ENCODE measurements at regions not wholly inside any gene's neighbourhood (a gene's known extent, or its start where the extent isn't known, plus 50 kb on each side); places are given as distances from the start of the nearest gene placed in this dataset.
"Not testable (repeated sequence)": the region's sequence is repeated elsewhere in the genome, so short reads cannot be mapped to it uniquely, and the experiment has no call there.

DNA sequence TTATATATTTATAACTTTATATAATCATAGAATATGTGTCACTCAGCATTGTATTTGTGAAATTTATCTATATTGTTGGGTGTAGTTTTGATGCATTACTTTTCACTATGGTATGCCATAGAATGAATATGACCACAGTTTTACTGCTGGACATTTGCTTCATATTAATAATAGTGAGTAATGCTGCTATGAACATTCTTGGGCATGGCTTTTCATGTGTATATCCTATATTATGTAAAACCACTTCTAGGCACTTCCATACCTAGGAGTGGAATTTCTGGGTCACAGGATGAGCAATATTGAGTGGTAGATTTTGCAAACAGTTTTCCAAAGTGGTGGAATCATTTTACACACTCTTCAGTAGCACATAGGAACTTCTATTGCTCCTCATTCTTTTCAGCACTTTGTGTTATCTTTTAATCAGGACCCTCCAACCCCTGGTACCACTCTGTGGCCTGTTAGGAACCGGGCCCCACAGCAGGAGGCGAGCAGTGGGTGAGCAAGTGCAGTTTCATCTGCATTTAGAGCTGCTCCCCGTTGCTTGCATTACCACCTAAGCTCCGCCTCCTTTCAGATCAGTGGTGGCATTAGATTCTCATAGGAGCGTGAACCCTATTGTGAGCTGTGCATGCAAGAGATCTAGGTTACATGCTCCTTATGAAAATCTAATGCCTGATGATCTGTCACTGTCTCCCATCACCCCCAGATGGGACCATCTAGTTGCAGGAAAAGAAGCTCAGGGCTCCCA lies 56.0 kb upstream of the CNIH3 start:
- no peak overlapping the region for H3K27ac Mint-ChIP-seq (ENCODE audit: unreplicated experiment)

DNA sequence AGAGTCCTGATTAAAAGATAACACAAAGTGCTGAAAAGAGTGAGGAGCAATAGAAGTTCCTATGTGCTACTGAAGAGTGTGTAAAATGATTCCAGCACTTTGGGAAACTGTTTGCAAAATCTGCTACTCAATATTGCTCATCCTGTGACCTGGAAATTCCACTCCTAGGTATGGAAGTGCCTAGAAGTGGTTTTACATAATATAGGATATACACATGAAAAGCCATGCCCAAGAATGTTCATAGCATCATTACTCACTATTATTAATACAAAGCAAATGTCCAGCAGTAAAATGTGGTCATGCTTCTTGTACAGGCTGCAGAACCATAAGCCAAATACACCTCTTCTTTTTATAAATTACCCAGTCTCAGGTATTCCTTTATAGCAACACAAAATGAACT lies 53.2 kb upstream of the CNIH3 start:
- not testable (repeated sequence) for FAIRE-seq; H3K79me2 ChIP-seq (ENCODE audit: insufficient read depth, low read length); H3K36me3 ChIP-seq (ENCODE audit: insufficient read depth, low read length); H3K9me3 Mint-ChIP-seq (ENCODE audit: unreplicated experiment); H3K36me3 Mint-ChIP-seq (ENCODE audit: low read depth, unreplicated experiment); H3K9me3 ChIP-seq (ENCODE audit: insufficient read depth, low read depth, low read length); H4K20me1 ChIP-seq (ENCODE audit: insufficient read depth, low read length); H3K27me3 Mint-ChIP-seq (ENCODE audit: low read depth, unreplicated experiment); H3K4me3 Mint-ChIP-seq (ENCODE audit: unreplicated experiment); H3K27me3 ChIP-seq (ENCODE audit: insufficient read depth, low read length); H2AFZ ChIP-seq (ENCODE audit: low read depth, low read length); H3K4me3 ChIP-seq (ENCODE audit: insufficient read depth, low read depth, low read length); H3K27ac Mint-ChIP-seq (ENCODE audit: unreplicated experiment); H3K9ac ChIP-seq (ENCODE audit: low read length); H3K27ac ChIP-seq (ENCODE audit: low read depth, low read length)
- DNase-seq (ENCODE audit: low read depth), result peak; percentile 27
- Histone ChIP-seq H3K4me2 (ENCODE audit: low read length) (peak overlapping the region; percentile 38), H3K4me1 (ENCODE audit: insufficient read depth, low read length) (peaks cover 19% of the 10 kb centered on the region)
- peaks cover 16% of the 10 kb centered on the region for H3K4me1 Mint-ChIP-seq (ENCODE audit: low read depth, unreplicated experiment)

More for the DNA sequence above, 56.0 kb upstream of the CNIH3 start:
- Histone ChIP-seq H3K4me1 (ENCODE audit: insufficient read depth, low read length) (peaks cover 12% of the 10 kb centered on the region), H3K9me3 (ENCODE audit: insufficient read depth, low read depth, low read length) (peaks cover 2% of the 10 kb centered on the region), H3K4me2 (ENCODE audit: low read length) (no peak overlapping the region), H3K27ac (ENCODE audit: low read depth, low read length) (no peak overlapping the region), H3K4me3 (ENCODE audit: insufficient read depth, low read depth, low read length) (no peak overlapping the region), H3K36me3 (ENCODE audit: insufficient read depth, low read length) (no peaks in the 10 kb centered on the region), H2AFZ (ENCODE audit: low read depth, low read length) (no peak overlapping the region), H3K9ac (ENCODE audit: low read length) (no peak overlapping the region), H3K27me3 (ENCODE audit: insufficient read depth, low read length) (no peaks in the 10 kb centered on the region), H4K20me1 (ENCODE audit: insufficient read depth, low read length) (no peaks in the 10 kb centered on the region), H3K79me2 (ENCODE audit: insufficient read depth, low read length) (no peaks in the 10 kb centered on the region)
- DNase-seq (ENCODE audit: low read depth), result peak; percentile 25
- Mint-ChIP-seq H3K9me3 (ENCODE audit: unreplicated experiment) (peaks cover 10% of the 10 kb centered on the region), H3K4me3 (ENCODE audit: unreplicated experiment) (no peak overlapping the region), H3K27me3 (ENCODE audit: low read depth, unreplicated experiment) (no peaks in the 10 kb centered on the region), H3K36me3 (ENCODE audit: low read depth, unreplicated experiment) (peaks cover 4% of the 10 kb centered on the region), H3K4me1 (ENCODE audit: low read depth, unreplicated experiment) (peaks cover 15% of the 10 kb centered on the region)
- no peak for TF ChIP-seq EZH2 (IDR thresholded peaks at IDR 0.05; ENCODE audit: insufficient read depth, low read length)
- TF ChIP-seq, protein P1, sequence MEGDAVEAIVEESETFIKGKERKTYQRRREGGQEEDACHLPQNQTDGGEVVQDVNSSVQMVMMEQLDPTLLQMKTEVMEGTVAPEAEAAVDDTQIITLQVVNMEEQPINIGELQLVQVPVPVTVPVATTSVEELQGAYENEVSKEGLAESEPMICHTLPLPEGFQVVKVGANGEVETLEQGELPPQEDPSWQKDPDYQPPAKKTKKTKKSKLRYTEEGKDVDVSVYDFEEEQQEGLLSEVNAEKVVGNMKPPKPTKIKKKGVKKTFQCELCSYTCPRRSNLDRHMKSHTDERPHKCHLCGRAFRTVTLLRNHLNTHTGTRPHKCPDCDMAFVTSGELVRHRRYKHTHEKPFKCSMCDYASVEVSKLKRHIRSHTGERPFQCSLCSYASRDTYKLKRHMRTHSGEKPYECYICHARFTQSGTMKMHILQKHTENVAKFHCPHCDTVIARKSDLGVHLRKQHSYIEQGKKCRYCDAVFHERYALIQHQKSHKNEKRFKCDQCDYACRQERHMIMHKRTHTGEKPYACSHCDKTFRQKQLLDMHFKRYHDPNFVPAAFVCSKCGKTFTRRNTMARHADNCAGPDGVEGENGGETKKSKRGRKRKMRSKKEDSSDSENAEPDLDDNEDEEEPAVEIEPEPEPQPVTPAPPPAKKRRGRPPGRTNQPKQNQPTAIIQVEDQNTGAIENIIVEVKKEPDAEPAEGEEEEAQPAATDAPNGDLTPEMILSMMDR (IDR thresholded peaks at IDR 0.05; ENCODE audit: insufficient read depth, low read depth, low read length), result no peak
- no peak for FAIRE-seq

DNA sequence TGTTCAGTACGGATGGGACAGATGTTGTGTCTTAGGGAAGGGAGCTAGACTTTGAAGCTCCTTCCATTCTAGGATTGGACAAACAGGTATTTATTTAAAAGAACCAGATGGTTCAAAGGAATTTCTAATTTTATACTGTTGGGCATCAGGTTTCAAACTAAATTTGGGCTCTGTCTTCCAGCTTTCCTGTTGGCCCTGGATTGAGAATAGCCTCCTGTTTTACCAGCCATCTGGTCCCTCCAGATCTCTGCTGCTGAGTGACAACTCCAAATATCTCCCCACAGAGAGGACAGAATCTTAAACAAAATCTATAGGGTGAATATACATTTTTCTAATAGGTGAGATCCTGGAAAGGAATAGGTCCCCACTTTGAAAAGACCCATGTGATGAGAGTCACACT lies 52.5 kb upstream of the CNIH3 start:
- TF ChIP-seq, protein P1 (IDR thresholded peaks at IDR 0.05; ENCODE audit: insufficient read depth, low read depth, low read length), result no peak
- TF ChIP-seq EZH2 (IDR thresholded peaks at IDR 0.05; ENCODE audit: insufficient read depth, low read length), result no peak
- H3K9ac ChIP-seq (ENCODE audit: low read length), result no peak overlapping the region
- H3K27ac Mint-ChIP-seq (ENCODE audit: unreplicated experiment), result no peak overlapping the region

More for the DNA sequence above, 52.5 kb upstream of the CNIH3 start:
- no peaks in the 10 kb centered on the region for H3K36me3 ChIP-seq (ENCODE audit: insufficient read depth, low read length)
- H3K4me1 ChIP-seq (ENCODE audit: insufficient read depth, low read length), result peaks cover 19% of the 10 kb centered on the region
- H3K4me2 ChIP-seq (ENCODE audit: low read length), result no peak overlapping the region
- FAIRE-seq (no peak), DNase-seq (ENCODE audit: low read depth) (no peak)
- Mint-ChIP-seq H3K4me3 (ENCODE audit: unreplicated experiment) (no peak overlapping the region), H3K36me3 (ENCODE audit: low read depth, unreplicated experiment) (peaks cover 4% of the 10 kb centered on the region), H3K27me3 (ENCODE audit: low read depth, unreplicated experiment) (no peaks in the 10 kb centered on the region), H3K9me3 (ENCODE audit: unreplicated experiment) (peaks cover 10% of the 10 kb centered on the region), H3K4me1 (ENCODE audit: low read depth, unreplicated experiment) (peaks cover 16% of the 10 kb centered on the region)
- H3K27ac ChIP-seq (ENCODE audit: low read depth, low read length), result no peak overlapping the region
- H4K20me1 ChIP-seq (ENCODE audit: insufficient read depth, low read length), result no peaks in the 10 kb centered on the region
- no peak overlapping the region for H3K4me3 ChIP-seq (ENCODE audit: insufficient read depth, low read depth, low read length)
- H3K9me3 ChIP-seq (ENCODE audit: insufficient read depth, low read depth, low read length), result peaks cover 2% of the 10 kb centered on the region
- no peaks in the 10 kb centered on the region for H3K79me2 ChIP-seq (ENCODE audit: insufficient read depth, low read length)
- no peaks in the 10 kb centered on the region for H3K27me3 ChIP-seq (ENCODE audit: insufficient read depth, low read length)
- no peak overlapping the region for H2AFZ ChIP-seq (ENCODE audit: low read depth, low read length)

Measured in astrocyte (in vitro differentiated cells and primary cell).